NCI-H446 (cell line): ENCODE measurements at regions not wholly inside any gene's neighbourhood (a gene's known extent, or its start where the extent isn't known, plus 50 kb on each side); places are given as distances from the start of the nearest gene placed in this dataset.
"Not testable (repeated sequence)": the region's sequence is repeated elsewhere in the genome, so short reads cannot be mapped to it uniquely, and the experiment has no call there.

ENCODE experiments used
- DNase-seq, 2 experiments: peaks; one replicate each; lab custom pipeline; 2025; lab: John Stamatoyannopoulos, UW

DNA sequence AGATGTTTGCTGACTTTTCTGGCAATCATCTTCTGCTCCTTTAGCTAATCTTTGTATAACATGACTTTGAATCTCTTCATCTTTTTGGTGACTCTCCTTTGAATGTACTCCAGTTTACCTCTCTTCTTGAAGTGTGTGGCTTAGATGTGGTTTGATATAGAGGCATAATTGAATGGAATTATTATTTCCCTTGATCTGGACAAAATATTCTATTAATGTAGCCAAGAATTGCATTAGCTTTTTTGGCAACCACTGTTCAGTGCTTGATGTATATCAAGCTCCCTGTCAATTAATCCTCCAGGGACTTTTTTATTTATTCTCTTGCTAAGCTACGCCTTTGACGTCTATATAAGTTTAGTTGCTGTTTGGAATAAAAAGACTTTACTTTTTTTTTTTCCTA, 490.8 kb downstream of the PCDH20 start:
- no peak for DNase-seq

DNA sequence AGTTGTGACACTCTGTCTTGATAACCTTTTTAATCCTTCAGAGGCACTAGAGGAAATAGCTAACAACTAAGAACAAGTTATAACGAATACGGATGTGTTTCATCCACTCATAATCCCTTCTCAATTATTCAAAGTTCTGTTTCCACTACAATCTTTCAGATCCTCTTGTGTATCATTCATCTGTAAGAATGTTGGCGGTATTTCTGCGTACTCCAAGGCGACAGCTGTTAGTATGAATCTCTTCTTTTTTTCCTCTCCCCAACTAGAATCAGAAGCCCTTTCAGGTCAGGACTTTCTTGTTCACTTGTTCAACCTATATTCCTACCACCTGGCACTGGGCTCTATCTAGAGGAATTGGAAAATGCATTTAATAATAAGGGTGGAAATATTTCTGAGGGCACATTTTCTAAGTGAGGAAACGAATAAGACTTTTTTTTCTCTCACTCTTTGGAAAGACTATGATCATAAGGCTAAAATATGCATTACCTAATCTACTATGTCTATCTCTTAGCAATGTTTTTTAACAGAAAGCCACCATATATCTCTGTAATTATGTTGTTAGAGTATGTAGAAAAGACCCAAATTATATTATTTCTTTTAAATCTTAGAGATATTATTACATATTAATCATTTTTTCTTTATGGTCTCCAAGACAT, 492.9 kb downstream of the PCDH20 start:
- no peak for DNase-seq

DNA sequence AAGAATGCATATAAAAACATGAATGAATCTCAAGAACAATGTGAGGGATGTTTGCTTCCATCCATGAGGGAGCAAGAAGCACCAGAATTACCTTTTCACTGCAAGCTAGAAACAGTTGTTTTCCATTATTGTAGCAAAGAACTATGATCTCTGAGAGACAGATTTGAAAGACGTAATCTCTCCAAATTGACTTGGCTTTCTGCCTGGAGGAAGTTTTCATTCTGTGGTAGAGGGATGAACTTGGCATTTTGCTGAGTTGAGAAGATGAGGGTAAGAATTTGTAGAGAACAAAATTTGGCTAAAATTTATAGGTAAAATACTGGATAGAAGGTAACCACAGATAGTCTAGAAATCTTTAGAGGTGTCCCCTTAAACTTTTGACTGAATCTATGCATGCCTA, 496.8 kb downstream of the TDRD3 start:
- DNase-seq = peak in 1 of 2 experiments; percentile 5

DNA sequence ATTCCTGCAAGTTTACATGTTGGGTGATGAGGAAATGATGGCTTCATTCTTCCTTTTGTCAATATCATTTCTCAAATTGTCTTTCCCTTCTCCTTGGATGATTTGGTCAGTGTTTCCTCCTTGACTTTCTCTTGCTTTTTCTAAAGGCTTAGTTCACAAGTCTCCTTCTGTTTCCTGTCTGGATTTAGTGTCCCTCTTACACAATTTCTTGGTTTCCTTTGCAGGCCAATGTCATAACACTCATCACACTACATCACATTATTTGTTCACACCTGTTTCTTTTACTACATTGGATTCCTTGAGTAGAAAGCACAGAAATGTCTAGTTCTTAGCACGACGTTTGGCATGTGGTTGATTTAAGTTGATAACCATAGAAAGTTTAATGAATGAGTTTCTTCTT, 490.7 kb downstream of the TDRD3 start:
- DNase-seq = no peak

DNA sequence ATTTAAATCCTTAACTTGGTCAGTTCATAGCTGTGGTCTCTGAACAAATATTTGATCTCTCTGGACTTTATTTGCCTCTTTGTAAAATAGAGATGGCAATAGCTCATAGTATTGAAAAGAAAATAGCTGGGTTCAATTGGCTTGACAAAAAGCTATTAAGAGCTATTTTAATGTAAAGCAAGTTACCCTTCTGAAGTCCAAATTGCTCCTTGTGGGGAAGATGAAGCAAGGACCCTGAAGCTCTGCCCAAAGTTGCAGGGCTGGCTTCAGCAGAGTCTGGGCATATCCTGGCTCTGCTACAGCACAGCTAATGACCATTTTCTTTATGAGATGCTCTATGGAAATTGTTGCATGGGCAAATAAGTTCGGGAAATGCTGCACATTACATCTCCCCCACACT, 484.5 kb downstream of the TDRD3 start:
- DNase-seq = no peak

DNA sequence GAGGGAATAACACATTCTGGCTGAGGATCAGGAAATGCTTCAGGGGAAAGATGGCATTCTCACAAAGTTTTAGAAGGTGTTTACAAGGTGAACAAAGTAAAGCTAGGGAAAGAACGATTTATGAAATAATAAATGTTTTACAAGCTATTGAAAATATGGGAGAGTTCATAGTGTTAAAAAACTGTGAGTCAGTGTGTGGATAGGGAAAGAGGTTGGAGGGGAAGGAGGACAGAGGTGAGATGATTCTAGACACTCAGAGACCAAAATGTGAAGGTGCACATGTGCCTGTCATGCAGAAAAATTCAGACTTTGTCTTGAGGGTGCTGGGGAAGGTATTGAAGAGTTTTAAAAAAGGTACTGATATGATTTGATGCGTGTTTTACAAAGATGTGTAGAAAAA, 476.1 kb downstream of the TDRD3 start:
- no peak for DNase-seq

DNA sequence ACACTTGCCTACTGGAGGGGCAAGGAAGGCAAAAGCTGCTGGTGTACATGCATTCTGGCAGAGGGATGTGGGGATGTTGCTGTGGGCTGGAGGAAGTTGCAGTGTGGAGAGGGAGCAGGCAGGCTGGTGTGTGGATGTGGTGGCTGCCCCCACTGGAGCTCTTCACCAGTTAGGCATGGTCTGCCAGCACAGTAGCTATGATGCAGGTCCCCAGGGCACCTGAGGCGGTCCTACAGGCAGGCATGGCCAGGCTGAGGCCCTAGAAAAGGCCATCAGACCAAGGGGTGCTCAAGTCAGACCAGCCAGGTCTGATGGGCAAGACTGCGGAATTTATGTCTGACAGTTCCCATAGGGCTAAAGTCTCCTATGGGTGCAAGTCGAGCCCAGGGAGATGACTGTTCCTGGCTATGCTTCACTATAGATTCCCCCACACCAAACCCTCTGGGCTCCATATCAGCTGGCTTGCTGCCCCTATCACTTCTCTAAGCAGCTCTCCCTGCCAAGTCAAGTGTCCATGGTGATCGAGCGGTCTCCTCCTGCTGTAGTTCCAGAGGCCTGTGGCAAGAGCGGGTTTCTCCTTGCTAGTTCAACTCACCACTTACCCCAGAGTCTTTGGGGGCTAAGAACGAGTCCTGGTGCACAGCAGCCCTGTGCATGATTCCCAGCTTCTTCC, 473.1 kb downstream of the TDRD3 start:
- DNase-seq = no peak

DNA sequence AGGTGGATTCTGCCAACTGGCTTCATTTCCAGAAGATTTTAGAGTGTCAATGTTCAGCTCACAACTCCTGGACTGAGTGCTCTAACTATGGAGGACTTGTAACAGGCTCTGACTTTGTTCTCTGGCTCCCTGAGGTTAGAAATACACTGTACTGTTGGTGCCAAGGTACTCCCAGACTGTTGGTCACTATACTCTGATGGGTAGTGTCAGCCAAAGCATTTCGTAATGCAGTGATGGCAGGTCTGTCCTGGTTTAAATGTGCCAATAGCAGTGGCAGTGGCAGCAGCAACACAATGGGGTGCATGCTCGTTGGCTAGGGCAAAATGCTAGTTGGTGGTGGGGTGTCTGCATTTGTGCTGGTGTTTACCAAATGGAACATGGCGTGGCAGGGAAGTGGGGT, 472.2 kb downstream of the TDRD3 start:
- DNase-seq = no peak

DNA sequence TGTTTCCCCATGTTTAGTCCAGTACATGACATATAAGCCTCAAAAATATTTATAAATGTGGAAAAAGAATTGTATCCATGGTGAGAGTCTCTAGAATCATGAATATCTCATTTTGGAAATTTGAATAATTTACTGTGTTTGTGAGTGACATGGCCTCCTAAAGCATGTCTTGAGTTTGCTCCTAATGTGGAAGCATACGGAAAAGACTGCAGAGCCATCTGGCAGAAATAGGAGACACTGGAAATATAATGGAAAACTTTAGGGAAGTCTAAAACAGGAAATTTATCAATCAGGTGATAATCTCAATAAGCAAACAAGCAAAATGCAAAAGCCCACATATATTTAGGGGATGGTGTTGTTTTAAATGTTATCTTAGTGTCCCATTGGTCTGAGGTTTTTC, 465.0 kb downstream of the TDRD3 start:
- DNase-seq = no peak

DNA sequence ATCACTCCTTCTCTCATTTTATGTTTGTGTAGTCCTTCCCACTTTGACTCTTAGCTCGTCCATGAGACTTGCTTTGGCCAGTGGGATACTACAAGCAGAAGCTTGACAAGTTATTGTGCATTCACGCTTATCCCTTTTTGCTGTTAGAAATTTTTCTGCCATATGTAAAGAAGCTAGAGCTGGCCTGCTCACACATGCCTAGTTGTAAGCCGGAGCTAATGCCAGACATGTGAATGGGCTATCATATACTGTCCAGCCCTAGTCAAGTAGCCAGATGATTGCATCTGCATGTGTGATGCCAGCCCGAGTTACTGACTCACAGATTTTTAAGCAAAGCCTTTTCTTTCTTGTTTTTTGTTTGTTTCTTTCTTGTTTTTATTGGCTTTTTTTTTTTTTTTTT, 460.7 kb downstream of the TDRD3 start:
- DNase-seq = no peak

DNA sequence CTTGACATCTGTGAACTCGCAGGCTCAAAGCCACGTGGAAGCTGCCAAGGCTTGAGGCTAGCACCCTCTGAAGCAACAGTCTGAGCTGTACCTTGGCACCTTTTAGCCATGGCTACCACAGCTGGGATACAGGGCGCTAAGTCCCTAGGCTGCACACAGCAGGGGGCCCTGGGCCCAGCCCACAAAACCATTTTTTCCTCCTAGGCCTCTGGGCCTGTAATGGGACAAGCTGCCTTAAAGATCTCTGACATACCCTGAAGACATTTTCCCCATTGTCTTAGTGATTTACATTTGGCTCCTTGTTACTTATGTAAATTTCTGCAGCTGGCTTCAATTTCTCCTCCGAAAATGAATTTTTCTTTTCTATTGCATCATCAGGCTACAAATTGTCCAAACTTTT, 455.9 kb downstream of the TDRD3 start:
- no peak for DNase-seq

DNA sequence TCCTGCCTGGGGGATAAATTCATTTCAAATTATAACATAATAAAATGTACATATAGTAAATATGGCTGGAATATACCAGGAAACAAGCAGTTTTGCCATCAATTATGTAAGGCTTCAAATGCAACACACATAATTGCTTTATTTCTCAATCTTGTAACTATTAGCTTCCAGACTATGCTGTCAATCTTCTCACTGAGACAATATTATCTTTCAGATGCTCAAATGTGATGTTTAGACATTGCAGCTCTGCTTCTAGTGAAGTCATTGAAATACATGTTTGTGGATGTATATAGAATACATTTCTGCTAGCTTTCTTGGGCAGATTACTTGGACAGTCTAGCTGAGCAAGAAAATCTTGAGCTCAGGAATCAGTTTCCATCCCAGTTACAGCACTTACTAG, 454.4 kb downstream of the TDRD3 start:
- DNase-seq = no peak

DNA sequence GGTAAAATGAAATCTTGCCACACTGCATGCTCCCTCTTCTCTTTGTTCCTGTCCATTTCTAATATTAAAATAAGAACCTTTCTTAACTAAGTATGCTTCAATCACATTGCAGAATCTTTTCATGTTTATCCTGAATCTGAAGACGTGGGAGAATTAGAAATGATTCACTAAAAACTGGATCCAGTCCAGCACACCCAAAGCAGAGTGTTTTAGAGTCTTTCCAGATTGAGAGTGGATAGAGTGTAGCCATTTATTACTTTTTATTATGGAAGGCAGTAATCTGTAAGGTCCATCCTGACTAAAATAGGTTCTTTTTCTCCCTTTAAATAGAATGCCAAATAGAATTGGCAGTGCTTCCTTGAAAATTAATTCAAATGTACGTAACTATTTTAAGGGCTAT, 453.5 kb downstream of the TDRD3 start:
- no peak for DNase-seq

DNA sequence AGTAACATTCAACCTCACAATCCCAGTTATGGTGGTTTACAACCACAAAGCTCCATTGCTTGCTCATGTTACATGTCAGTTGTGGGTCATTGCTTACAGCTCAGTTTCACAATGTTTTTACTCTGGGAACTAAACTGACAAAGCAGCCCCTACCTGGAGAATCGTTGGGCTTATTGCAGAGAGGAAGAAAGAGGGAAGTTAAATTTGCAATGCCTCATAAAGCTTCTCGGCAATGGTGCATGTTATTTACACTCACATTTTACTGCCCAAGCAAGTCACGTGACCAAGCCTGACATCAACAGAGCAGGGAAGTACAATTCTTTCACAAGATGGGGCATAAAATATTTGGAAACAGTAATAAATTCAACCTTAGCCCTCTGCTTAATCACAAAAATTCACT, 441.6 kb downstream of the TDRD3 start:
- DNase-seq = no peak

DNA sequence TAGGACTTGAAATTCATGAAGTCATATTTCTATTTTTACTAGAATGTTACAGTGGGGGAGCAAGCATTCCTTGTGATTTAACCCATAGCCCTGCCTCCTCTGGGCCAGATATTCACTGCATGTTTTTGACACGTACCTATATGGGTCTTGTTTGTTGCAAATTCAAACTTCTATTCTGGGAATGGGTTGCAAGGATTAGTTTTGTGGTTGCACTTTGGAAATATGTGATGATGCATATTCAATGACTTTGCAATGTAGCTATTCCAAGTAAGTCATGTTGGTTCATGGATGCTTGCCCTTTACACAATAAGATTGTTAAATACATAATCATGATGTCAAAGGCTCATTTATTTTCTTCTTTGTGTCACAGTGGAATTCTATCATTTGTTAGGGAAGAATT, 440.8 kb downstream of the TDRD3 start:
- no peak for DNase-seq

DNA sequence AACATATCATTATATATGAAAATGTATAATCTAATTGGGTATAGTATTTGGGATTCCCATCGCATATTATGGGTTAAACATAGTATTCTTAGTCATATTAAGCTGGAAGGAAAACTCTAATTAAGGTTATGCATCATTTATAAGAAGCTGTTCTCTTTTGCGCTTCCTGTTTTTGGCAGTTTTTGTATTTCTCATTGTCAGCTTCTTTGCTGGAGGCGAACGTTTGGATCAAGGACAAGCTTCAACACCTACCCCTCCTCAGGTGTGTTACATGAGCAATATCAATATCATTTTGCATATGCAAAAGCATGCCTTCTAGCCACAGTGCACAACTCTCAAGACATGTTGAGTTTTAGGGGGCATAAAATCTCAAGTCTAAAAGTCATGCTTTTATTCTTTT, 439.8 kb downstream of the TDRD3 start:
- no peak for DNase-seq

DNA sequence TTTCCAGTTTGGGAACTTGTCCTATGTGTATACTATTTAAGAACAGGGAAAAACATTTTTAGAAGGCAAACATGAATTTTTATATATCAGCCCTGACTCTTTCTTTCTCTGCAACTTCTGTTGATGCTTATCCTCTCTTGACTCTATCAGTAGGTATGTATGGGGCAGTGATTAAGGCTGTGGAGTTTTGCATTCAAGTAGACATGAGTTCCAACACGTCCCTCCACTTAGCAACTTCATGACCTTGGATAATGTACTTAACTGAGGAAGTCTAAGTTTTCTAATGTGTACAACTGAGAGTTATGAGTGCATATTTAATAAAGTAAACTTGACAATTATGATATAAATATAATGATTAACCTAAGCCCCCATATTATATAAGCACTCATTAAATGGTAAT, 414.6 kb downstream of the TDRD3 start:
- DNase-seq = no peak

DNA sequence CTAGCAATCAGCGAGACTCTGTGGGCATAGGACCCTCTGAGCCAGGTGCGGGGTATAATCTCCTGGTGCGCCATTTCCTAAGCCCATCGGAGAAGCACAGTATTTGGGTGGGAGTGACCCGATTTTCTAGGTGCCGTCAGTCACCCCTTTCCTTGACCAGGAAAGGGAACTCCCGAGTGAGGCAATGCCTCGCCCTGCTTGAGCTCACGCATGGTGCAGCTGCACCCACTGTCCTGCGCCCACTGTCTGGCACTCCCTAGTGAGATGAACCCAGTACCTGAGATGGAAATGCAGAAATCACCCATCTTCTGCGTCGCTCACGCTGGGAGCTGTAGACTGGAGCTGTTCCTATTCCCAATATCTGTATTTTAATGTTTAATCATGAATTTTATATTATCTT, 408.6 kb downstream of the TDRD3 start:
- not testable (repeated sequence) for DNase-seq

DNA sequence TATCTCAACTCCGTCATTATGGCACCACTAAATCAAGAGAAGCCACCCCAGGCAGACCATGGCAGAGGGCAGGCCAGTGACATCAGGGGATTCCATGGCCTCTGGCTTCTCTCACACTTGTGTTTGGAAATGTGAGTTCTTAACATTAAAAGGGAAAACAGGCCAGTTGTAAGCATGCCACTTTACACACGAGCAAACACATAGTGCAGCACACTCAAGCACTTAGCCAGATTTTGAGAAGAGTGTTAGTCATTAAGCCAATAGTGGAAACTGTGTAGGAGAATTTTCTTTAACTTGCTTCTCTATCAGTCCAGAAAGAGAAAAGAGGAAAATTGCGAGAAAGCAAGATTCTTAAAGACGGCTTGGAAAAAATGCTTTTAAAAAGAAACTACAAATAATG, 401.5 kb downstream of the TDRD3 start:
- DNase-seq = no peak

DNA sequence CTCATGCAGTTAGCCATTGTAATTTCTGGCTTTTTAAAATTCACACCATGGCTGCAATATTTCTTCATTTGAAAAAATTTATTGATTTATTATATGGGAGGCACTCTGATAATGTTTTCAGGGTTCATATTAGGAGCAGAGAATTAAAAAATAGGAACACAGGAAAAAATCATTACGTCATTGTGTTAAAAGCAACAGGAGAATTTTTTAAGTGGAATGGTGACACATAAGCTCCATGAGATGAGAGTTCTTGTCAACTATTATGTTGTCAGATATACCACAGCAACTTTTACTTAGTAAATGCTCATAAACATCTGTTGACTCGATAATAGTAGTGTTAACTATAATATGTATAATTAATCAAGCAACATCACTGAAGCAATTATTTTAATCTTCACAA, 400.1 kb downstream of the TDRD3 start:
- no peak for DNase-seq

DNA sequence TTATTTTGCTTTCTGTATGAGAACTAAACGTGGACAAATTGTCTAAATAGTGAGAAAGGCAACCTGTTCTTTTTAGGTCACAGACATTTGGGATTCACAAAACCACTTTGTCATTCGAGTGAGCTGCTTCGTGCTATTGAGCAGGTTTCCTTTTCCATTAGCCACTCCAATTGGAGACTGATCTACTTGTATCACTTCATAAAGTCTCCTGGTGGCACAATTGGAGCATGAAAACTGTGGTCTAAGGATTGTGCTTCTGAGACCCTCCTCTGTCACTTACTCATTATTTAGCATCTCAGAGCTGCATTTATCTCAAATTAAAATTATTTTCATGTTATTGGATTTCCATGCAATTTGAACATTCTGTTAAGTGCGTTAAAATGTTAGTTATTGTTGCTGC, 397.7 kb downstream of the TDRD3 start:
- DNase-seq = no peak

DNA sequence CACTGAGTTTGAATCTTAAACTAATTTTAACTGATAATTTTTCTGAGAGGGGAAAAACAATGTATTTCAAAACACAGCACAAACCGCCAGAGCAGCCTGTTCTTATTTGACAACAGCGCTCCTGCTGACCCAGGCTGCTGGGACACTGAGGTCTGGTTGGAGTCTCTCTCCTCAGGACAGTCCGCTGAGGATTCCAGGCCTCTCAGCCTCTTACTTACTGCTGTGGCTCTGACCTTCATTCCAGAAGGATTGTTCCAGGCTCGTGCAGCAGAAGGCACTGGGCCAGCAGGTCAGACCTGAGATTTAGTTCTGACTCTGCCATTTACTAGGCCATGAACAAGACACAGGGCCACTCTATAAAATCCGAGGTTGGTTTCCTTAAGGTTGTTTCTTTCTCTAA, 393.6 kb downstream of the TDRD3 start:
- DNase-seq = no peak

DNA sequence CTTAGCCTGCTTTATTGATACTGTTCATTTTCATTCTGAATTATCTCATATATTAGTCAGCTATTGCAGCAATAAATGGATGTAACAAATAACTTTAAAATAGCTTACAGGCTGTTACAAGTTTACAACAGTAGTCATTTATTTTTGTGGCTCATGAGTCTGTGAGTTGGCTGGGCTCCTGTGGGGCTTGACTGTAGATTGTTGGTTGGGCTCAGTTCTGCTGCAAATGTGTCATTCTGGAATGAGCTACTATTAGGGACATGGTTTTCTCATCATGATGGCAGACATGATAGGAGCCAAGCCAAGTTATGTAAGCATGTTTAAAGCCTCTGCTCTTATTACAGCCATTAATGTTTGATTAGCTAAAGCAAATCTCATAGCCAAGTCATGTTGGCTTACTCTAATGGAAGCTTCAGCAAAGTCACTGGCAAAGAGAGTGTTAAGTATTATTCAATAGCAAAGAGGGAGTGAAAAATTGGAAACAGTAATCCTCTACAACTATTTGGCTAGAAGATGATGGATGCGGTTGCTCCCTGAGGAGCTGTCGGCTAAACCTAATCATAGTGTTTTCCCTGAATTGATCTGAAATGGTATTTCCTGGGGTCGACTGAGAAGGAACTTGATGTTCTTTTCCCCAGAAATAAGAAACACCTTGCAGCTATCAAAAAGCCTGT, 391.3 kb downstream of the TDRD3 start:
- DNase-seq = peak; percentile 1 to 5

DNA sequence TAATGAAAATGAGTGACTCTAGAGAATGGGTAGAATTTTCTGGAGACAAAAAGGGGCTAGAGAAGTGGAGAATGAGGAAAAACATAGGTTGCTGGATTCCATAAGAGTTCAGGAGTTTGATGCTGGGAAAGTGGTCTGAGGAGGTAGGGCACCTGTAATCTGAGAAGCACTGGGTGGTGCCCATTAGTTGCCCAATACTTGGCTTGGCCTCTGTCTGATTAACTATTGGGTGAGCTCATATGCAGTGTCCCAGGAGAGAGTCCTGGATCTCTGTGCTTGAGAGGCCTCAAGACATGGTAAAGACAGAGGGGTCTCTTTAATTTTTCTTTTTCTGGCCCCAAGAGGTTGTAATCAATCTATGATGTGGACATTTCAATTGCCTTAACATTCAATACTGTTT, 390.1 kb downstream of the TDRD3 start:
- no peak for DNase-seq
